ENCODE measurements at regions not wholly inside any gene's neighbourhood (a gene's known extent, or its start where the extent isn't known, plus 50 kb on each side); places are given as distances from the start of the nearest gene placed in this dataset.
"Not testable (repeated sequence)": the region's sequence is repeated elsewhere in the genome, so short reads cannot be mapped to it uniquely, and the experiment has no call there.

- Mint-ChIP-seq H3K27ac (no peak overlapping the region), H3K4me1 (peaks cover 0 to under 1% (median 0%) of the 10 kb centered on the region in 3 donors), H3K9me3 (peaks cover 0 to 3% (median 2%) of the 10 kb centered on the region in 3 donors), H3K36me3 (peaks cover 1% of the 10 kb centered on the region), H3K4me3 (no peak overlapping the region), H3K27me3 (no peaks in the 10 kb centered on the region)
Measured at GRCh38 chr4:106579236-106579635, 210.7 kb upstream of the GIMD1 start.

GRCh38 chr4:106569146-106570031 is 200.8 kb upstream of the GIMD1 start:
- H3K27ac Mint-ChIP-seq = no peak overlapping the region

GRCh38 chr4:106565727-106566126 is 197.1 kb upstream of the GIMD1 start:
- H3K4me1 Mint-ChIP-seq = peaks cover 0 to 2% (median 0%) of the 10 kb centered on the region in 3 donors
- H3K9me3 Mint-ChIP-seq = peaks cover 0 to 8% (median 5%) of the 10 kb centered on the region in 3 donors
- H3K4me3 Mint-ChIP-seq = no peak overlapping the region
- peak overlapping the region in 1 of 3 donors; percentile 44 for H3K27ac Mint-ChIP-seq
- H3K27me3 Mint-ChIP-seq = no peaks in the 10 kb centered on the region
- no peaks in the 10 kb centered on the region for H3K36me3 Mint-ChIP-seq

More at GRCh38 chr4:106569146-106570031, 200.8 kb upstream of the GIMD1 start:
- Mint-ChIP-seq H3K4me1 (no peaks in the 10 kb centered on the region), H3K4me3 (no peak overlapping the region), H3K27me3 (no peaks in the 10 kb centered on the region), H3K9me3 (peaks cover 0 to 3% (median 2%) of the 10 kb centered on the region in 3 donors), H3K36me3 (no peaks in the 10 kb centered on the region)

GRCh38 chr4:106563637-106564036 is 195.1 kb upstream of the GIMD1 start:
- H3K4me1 Mint-ChIP-seq, H3K27ac Mint-ChIP-seq, H3K4me3 Mint-ChIP-seq, H3K36me3 Mint-ChIP-seq, H3K27me3 Mint-ChIP-seq: not testable (repeated sequence)
- peaks cover 2 to 14% (median 9%) of the 10 kb centered on the region in 3 donors for H3K9me3 Mint-ChIP-seq

GRCh38 chr4:106551724-106552123 is 183.1 kb upstream of the GIMD1 start:
- H3K27me3 Mint-ChIP-seq = no peaks in the 10 kb centered on the region
- no peaks in the 10 kb centered on the region for H3K4me1 Mint-ChIP-seq
- H3K36me3 Mint-ChIP-seq = no peaks in the 10 kb centered on the region
- no peak overlapping the region for H3K27ac Mint-ChIP-seq
- no peak overlapping the region for H3K4me3 Mint-ChIP-seq
- peaks cover 4 to 13% (median 10%) of the 10 kb centered on the region in 3 donors for H3K9me3 Mint-ChIP-seq

GRCh38 chr4:106548446-106549044 is 180.0 kb upstream of the GIMD1 start:
- Mint-ChIP-seq H3K9me3 (peaks cover 6 to 13% (median 10%) of the 10 kb centered on the region in 3 donors), H3K27me3 (no peaks in the 10 kb centered on the region), H3K4me1 (no peaks in the 10 kb centered on the region), H3K4me3 (no peak overlapping the region), H3K36me3 (no peaks in the 10 kb centered on the region), H3K27ac (no peak overlapping the region)

GRCh38 chr4:106546370-106546769 is 177.8 kb upstream of the GIMD1 start:
- Mint-ChIP-seq H3K36me3 (peaks cover 2% of the 10 kb centered on the region), H3K9me3 (peaks cover 2 to 4% (median 4%) of the 10 kb centered on the region in 3 donors), H3K27ac (no peak overlapping the region), H3K4me3 (no peak overlapping the region), H3K27me3 (no peaks in the 10 kb centered on the region), H3K4me1 (no peaks in the 10 kb centered on the region)

GRCh38 chr4:106542609-106543008 is 174.0 kb upstream of the GIMD1 start:
- H3K27me3 Mint-ChIP-seq, H3K4me3 Mint-ChIP-seq, H3K9me3 Mint-ChIP-seq, H3K36me3 Mint-ChIP-seq, H3K4me1 Mint-ChIP-seq, H3K27ac Mint-ChIP-seq: not testable (repeated sequence)

GRCh38 chr4:106541253-106541652 is 172.7 kb upstream of the GIMD1 start:
- no peaks in the 10 kb centered on the region for H3K27me3 Mint-ChIP-seq
- no peak overlapping the region for H3K4me3 Mint-ChIP-seq
- no peak overlapping the region for H3K27ac Mint-ChIP-seq
- peaks cover 0 to 5% (median 3%) of the 10 kb centered on the region in 3 donors for H3K9me3 Mint-ChIP-seq
- no peaks in the 10 kb centered on the region for H3K4me1 Mint-ChIP-seq
- H3K36me3 Mint-ChIP-seq = peaks cover 2% of the 10 kb centered on the region

GRCh38 chr4:106530821-106531220 is 162.2 kb upstream of the GIMD1 start:
- Mint-ChIP-seq H3K27ac (no peak overlapping the region), H3K36me3 (peaks cover 1% of the 10 kb centered on the region), H3K4me1 (no peaks in the 10 kb centered on the region), H3K27me3 (no peaks in the 10 kb centered on the region), H3K4me3 (no peak overlapping the region), H3K9me3 (peaks cover 0 to 6% (median 4%) of the 10 kb centered on the region in 3 donors)

GRCh38 chr4:106530024-106530361 is 161.4 kb upstream of the GIMD1 start:
- H3K4me1 Mint-ChIP-seq = no peaks in the 10 kb centered on the region
- H3K4me3 Mint-ChIP-seq = no peak overlapping the region
- no peaks in the 10 kb centered on the region for H3K27me3 Mint-ChIP-seq
- H3K27ac Mint-ChIP-seq = no peak overlapping the region
- H3K9me3 Mint-ChIP-seq = peaks cover 0 to 4% (median 4%) of the 10 kb centered on the region in 3 donors
- H3K36me3 Mint-ChIP-seq = no peaks in the 10 kb centered on the region

- Mint-ChIP-seq H3K27me3 (no peaks in the 10 kb centered on the region), H3K9me3 (peaks cover 0 to 4% (median 4%) of the 10 kb centered on the region in 3 donors), H3K36me3 (no peaks in the 10 kb centered on the region)
Measured at GRCh38 chr4:106529348-106530023, 160.9 kb upstream of the GIMD1 start.

GRCh38 chr4:106527316-106527715 is 158.7 kb upstream of the GIMD1 start:
- no peak overlapping the region for H3K27ac Mint-ChIP-seq
- peaks cover 0 to 4% (median 0%) of the 10 kb centered on the region in 3 donors for H3K9me3 Mint-ChIP-seq
- no peaks in the 10 kb centered on the region for H3K4me1 Mint-ChIP-seq
- no peak overlapping the region for H3K4me3 Mint-ChIP-seq
- no peaks in the 10 kb centered on the region for H3K36me3 Mint-ChIP-seq
- no peaks in the 10 kb centered on the region for H3K27me3 Mint-ChIP-seq

More at GRCh38 chr4:106529348-106530023, 160.9 kb upstream of the GIMD1 start:
- Mint-ChIP-seq H3K4me1 (no peaks in the 10 kb centered on the region), H3K27ac (no peak overlapping the region), H3K4me3 (no peak overlapping the region)

GRCh38 chr4:106525425-106525824 is 156.8 kb upstream of the GIMD1 start:
- not testable (repeated sequence) for H3K4me1 Mint-ChIP-seq, H3K27ac Mint-ChIP-seq, H3K4me3 Mint-ChIP-seq, H3K27me3 Mint-ChIP-seq, H3K36me3 Mint-ChIP-seq, H3K9me3 Mint-ChIP-seq

- not testable (repeated sequence) for H3K27ac Mint-ChIP-seq, H3K36me3 Mint-ChIP-seq, H3K4me1 Mint-ChIP-seq, H3K4me3 Mint-ChIP-seq, H3K27me3 Mint-ChIP-seq, H3K9me3 Mint-ChIP-seq
Measured at GRCh38 chr4:106524772-106525171, 156.2 kb upstream of the GIMD1 start.

Data from IgD-negative memory B cell (primary cell).